Esophagus squamous epithelium (tissue), 4 donors: ENCODE measurements at regions not wholly inside any gene's neighbourhood (a gene's known extent, or its start where the extent isn't known, plus 50 kb on each side); places are given as distances from the start of the nearest gene placed in this dataset.

ENCODE experiments used
- POLR2A ChIP-seq, 4 donors: fragments of 450-650 bp; IDR thresholded peaks; one replicate each; pipeline ENCODE4 v1.6.1; 2017; ENCODE audit warnings: antibody characterized with exemption in 4 of 4, mild to moderate bottlenecking in 4 of 4, moderate library complexity in 3 of 4
- TF ChIP-seq, protein P1 (sequence below), 6 experiments: fragments of 450-650 bp in 4 of 6; fragments of 200-600 bp in 2 of 6; sonication (generic) in 2 of 6; IDR thresholded peaks; one replicate each; pipeline ENCODE4 v1.5.1; 2016 to 2019; ENCODE audit warnings: antibody characterized with exemption in 6 of 6, mild to moderate bottlenecking in 4 of 6, moderate library complexity in 4 of 6

DNA sequence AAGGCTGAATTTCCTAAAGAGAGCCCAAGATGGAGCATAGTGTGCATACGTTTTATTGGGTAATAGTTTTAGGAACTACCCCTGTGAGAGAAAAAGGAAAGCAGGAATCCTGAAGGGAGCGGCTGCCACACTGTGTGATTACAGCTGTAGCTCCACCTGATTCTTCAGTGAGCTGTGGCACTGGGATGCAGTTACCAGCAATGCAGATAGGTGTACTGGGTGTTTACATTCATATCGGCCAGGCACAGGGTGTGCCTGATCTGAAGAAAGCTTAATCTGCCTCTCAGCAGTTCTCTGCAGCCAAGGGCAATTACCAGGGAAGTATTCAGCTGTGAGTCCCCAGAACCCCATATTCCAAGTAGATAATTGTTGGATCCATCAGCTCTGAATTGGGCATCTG is 1541.8 kb downstream of the EFNB2 start:
- TF ChIP-seq, protein P1, sequence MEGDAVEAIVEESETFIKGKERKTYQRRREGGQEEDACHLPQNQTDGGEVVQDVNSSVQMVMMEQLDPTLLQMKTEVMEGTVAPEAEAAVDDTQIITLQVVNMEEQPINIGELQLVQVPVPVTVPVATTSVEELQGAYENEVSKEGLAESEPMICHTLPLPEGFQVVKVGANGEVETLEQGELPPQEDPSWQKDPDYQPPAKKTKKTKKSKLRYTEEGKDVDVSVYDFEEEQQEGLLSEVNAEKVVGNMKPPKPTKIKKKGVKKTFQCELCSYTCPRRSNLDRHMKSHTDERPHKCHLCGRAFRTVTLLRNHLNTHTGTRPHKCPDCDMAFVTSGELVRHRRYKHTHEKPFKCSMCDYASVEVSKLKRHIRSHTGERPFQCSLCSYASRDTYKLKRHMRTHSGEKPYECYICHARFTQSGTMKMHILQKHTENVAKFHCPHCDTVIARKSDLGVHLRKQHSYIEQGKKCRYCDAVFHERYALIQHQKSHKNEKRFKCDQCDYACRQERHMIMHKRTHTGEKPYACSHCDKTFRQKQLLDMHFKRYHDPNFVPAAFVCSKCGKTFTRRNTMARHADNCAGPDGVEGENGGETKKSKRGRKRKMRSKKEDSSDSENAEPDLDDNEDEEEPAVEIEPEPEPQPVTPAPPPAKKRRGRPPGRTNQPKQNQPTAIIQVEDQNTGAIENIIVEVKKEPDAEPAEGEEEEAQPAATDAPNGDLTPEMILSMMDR (IDR thresholded peaks at IDR 0.05): no peak
- TF ChIP-seq POLR2A (IDR thresholded peaks at IDR 0.05): no peak
